Keratinocyte (primary cell): ENCODE measurements at regions not wholly inside any gene's neighbourhood (a gene's known extent, or its start where the extent isn't known, plus 50 kb on each side); places are given as distances from the start of the nearest gene placed in this dataset.

Experiments
- DNase-seq: peaks from one replicate; pipeline ENCODE4 v3.0.0-alpha.2; 2011; ENCODE audit warnings: low read depth, missing footprints, low spot score
- FAIRE-seq: peaks from 2 replicates; lab custom pipeline; 2011; peaks lifted over from hg19 to GRCh38; lab: Jason Lieb, UNC
- H2AFZ ChIP-seq: 2 replicates; pipeline ENCODE4 v1.6.0; 2012; ENCODE audit warnings: low read length, control low read depth, inconsistent platforms; ENCODE audit not compliant: control insufficient read depth
- H3K27ac ChIP-seq: 2 replicates; pipeline ENCODE4 v1.5.1; 2011; ENCODE audit warnings: low read length; ENCODE audit not compliant: control insufficient read depth, insufficient read depth
- H3K27me3 ChIP-seq: 3 replicates; pipeline ENCODE4 v1.6.0; 2011; ENCODE audit warnings: low read length; ENCODE audit not compliant: control insufficient read depth, insufficient read depth; ENCODE audit errors: extremely low read depth
- H3K36me3 ChIP-seq, 2 experiments: 2 replicates in 1 of 2; 3 replicates in 1 of 2; pipeline ENCODE4 v1.5.1; 2011; ENCODE audit warnings: low read length in 2 of 2, mild to moderate bottlenecking in 1 of 2; ENCODE audit not compliant: control insufficient read depth in 2 of 2, insufficient read depth in 2 of 2; ENCODE audit errors: extremely low read depth in 1 of 2
- H3K4me1 ChIP-seq: 3 replicates; pipeline ENCODE4 v1.5.1; 2011; ENCODE audit warnings: low read length; ENCODE audit not compliant: control insufficient read depth, insufficient read depth; ENCODE audit errors: extremely low read depth
- H3K4me2 ChIP-seq: 3 replicates; pipeline ENCODE4 v1.6.0; 2011; ENCODE audit warnings: low read depth, low read length; ENCODE audit not compliant: control insufficient read depth, insufficient read depth; ENCODE audit errors: extremely low read depth
- H3K4me3 ChIP-seq, 3 experiments: fragments of 200-600 bp in 1 of 3; sonication (generic) in 1 of 3; 2 replicates in 2 of 3; 3 replicates in 1 of 3; pipeline ENCODE4 v1.5.1; 2011 to 2016; ENCODE audit warnings: low read length in 3 of 3, mild to moderate bottlenecking in 3 of 3, control low read depth in 2 of 3, inconsistent platforms in 1 of 3, low read depth in 1 of 3, mixed read lengths in 1 of 3, mixed run types in 1 of 3, moderate library complexity in 1 of 3; ENCODE audit not compliant: control insufficient read depth in 2 of 3, insufficient read depth in 2 of 3; ENCODE audit errors: extremely low read depth in 1 of 3
- H3K79me2 ChIP-seq: 2 replicates; pipeline ENCODE4 v1.6.0; 2012; ENCODE audit warnings: low read length; ENCODE audit not compliant: control insufficient read depth, insufficient read depth
- H3K9ac ChIP-seq: 3 replicates; pipeline ENCODE4 v1.6.0; 2011; ENCODE audit warnings: low read length; ENCODE audit not compliant: control insufficient read depth, insufficient read depth; ENCODE audit errors: extremely low read depth
- H3K9me1 ChIP-seq: 3 replicates; pipeline ENCODE4 v1.6.0; 2011; ENCODE audit warnings: low read length; ENCODE audit not compliant: control insufficient read depth, insufficient read depth; ENCODE audit errors: extremely low read depth
- H3K9me3 ChIP-seq: 2 replicates; pipeline ENCODE4 v1.5.1; 2012; ENCODE audit warnings: low read depth, low read length; ENCODE audit not compliant: control insufficient read depth
- H4K20me1 ChIP-seq: 3 replicates; pipeline ENCODE4 v1.6.0; 2011; ENCODE audit warnings: low read length; ENCODE audit not compliant: control insufficient read depth, insufficient read depth; ENCODE audit errors: extremely low read depth
- CTCF ChIP-seq, 3 experiments: IDR thresholded peaks in 1 of 3; conservative IDR thresholded peaks in 1 of 3; optimal IDR thresholded peaks in 1 of 3; 2 replicates in 2 of 3; 3 replicates in 1 of 3; pipeline versions ENCODE3 to v1.5.1; 2011; ENCODE audit warnings: low read length in 3 of 3, mild to moderate bottlenecking in 3 of 3, moderate library complexity in 2 of 3, control low read depth in 1 of 3, inconsistent platforms in 1 of 3; ENCODE audit not compliant: insufficient read depth in 2 of 3; ENCODE audit errors: extremely low read depth in 1 of 3
- EZH2 ChIP-seq: IDR thresholded peaks from one replicate; pipeline ENCODE4 v1.6.1; 2012; ENCODE audit warnings: inconsistent platforms, mild to moderate bottlenecking, low read length, moderate library complexity
- dilution Hi-C: fragments of 300-500 bp; cut with MboI; formaldehyde crosslinking; loops from one replicate; pipeline ENCODE4 v1.7.0; 2020; ENCODE audit warnings: low sequenced_read_pairs; ENCODE audit not compliant: extremely low pct_ligation_motif_present

GRCh38 chr13:108142702-108143436, 72.5 kb downstream of the LIG4 start:
- TF ChIP-seq EZH2, result no peak
- TF ChIP-seq CTCF (optimal IDR thresholded peaks at IDR 0.05 in 1 of 3, IDR thresholded peaks at IDR 0.05 in 1 of 3, conservative IDR thresholded peaks at IDR 0.05 in 1 of 3; ENCODE audit: extremely low read depth in 1 of 3, insufficient read depth in 2 of 3, low read length in 3 of 3), result no peak
- dilution Hi-C loops, result no loop called here
- H3K27me3 ChIP-seq, result no peaks in the 10 kb centered on the region
- H3K9ac ChIP-seq, result no peak overlapping the region
- no peak overlapping the region for H3K27ac ChIP-seq
- no peaks in the 10 kb centered on the region for H3K4me1 ChIP-seq
- no peak overlapping the region for H2AFZ ChIP-seq
- H3K4me3 ChIP-seq, result no peak overlapping the region
- H3K9me3 ChIP-seq, result no peaks in the 10 kb centered on the region
- H4K20me1 ChIP-seq, result no peaks in the 10 kb centered on the region
- no peaks in the 10 kb centered on the region for H3K79me2 ChIP-seq
- DNase-seq, result no peak
- no peaks in the 10 kb centered on the region for H3K36me3 ChIP-seq
- FAIRE-seq, result no peak
- H3K4me2 ChIP-seq, result no peak overlapping the region
- no peaks in the 10 kb centered on the region for H3K9me1 ChIP-seq

GRCh38 chr13:108137176-108137575, 78.2 kb downstream of the LIG4 start:
- dilution Hi-C loops, result no loop called here

More at GRCh38 chr13:108137176-108137575, 78.2 kb downstream of the LIG4 start:
- no peaks in the 10 kb centered on the region for H3K9me3 ChIP-seq
- H3K79me2 ChIP-seq, result no peaks in the 10 kb centered on the region
- H4K20me1 ChIP-seq, result no peaks in the 10 kb centered on the region
- no peaks in the 10 kb centered on the region for H3K27me3 ChIP-seq
- no peak overlapping the region for H3K4me3 ChIP-seq
- FAIRE-seq (no peak), DNase-seq (no peak)
- no peaks in the 10 kb centered on the region for H3K4me1 ChIP-seq
- H3K27ac ChIP-seq, result no peak overlapping the region
- no peak overlapping the region for H3K4me2 ChIP-seq
- no peaks in the 10 kb centered on the region for H3K9me1 ChIP-seq
- TF ChIP-seq EZH2 (no peak), CTCF (optimal IDR thresholded peaks at IDR 0.05 in 1 of 3, IDR thresholded peaks at IDR 0.05 in 1 of 3, conservative IDR thresholded peaks at IDR 0.05 in 1 of 3; ENCODE audit: extremely low read depth in 1 of 3, insufficient read depth in 2 of 3, low read length in 3 of 3) (no peak)
- no peak overlapping the region for H3K9ac ChIP-seq
- H2AFZ ChIP-seq, result no peak overlapping the region
- no peaks in the 10 kb centered on the region for H3K36me3 ChIP-seq
